ENCODE measurements at regions not wholly inside any gene's neighbourhood (a gene's known extent, or its start where the extent isn't known, plus 50 kb on each side); places are given as distances from the start of the nearest gene placed in this dataset.

- TF ChIP-seq POLR2A (IDR thresholded peaks at IDR 0.05): no peak
- TF ChIP-seq CTCF (IDR thresholded peaks at IDR 0.05): no peak
- no peak for TF ChIP-seq POLR2AphosphoS5 (IDR thresholded peaks at IDR 0.05)
These were observed 236.9 kb upstream of the CELF2 start for GRCh38 chr10:10780746-10781145.
